Heart left ventricle (tissue), 16 donors: ENCODE measurements at regions not wholly inside any gene's neighbourhood (a gene's known extent, or its start where the extent isn't known, plus 50 kb on each side); places are given as distances from the start of the nearest gene placed in this dataset.

Source experiments
- ATAC-seq, 4 donors: fragments of 200-7000 bp; cut with Tn5 transposase; one replicate each; pipeline ENCODE4 v1.9.1; 2020 to 2022; ENCODE audit warnings: moderate library complexity in 4 of 4, mild to moderate bottlenecking in 3 of 4, moderate number of reproducible peaks in 1 of 4
- DNase-seq, 5 donors: peaks; one replicate each; pipeline ENCODE4 v3.0.0-alpha.2; 2020
- H3K27ac ChIP-seq, 12 donors: fragments of 200-600 bp; sonication (generic) in 4 of 12; one replicate each; pipeline versions ENCODE4 v1.5.0 to v1.8.0; 2016 to 2022; ENCODE audit warnings: mild to moderate bottlenecking in 2 of 12
- H3K27me3 ChIP-seq, 9 donors: fragments of 200-600 bp; sonication (generic) in 2 of 9; one replicate each; pipeline versions ENCODE4 v1.5.1 to v1.8.0; 2016 to 2022; ENCODE audit warnings: mild to moderate bottlenecking in 3 of 9
- H3K36me3 ChIP-seq, 9 donors: fragments of 200-600 bp; sonication (generic) in 2 of 9; one replicate each; pipeline versions ENCODE4 v1.5.0 to v1.8.0; 2018 to 2022; ENCODE audit warnings: mild to moderate bottlenecking in 2 of 9
- H3K4me1 ChIP-seq, 12 donors: fragments of 200-600 bp; sonication (generic) in 4 of 12; one replicate each; pipeline versions ENCODE4 v1.5.0 to v1.8.0; 2016 to 2022; ENCODE audit warnings: mild to moderate bottlenecking in 3 of 12
- H3K4me3 ChIP-seq, 12 donors: fragments of 200-600 bp; sonication (generic) in 4 of 12; one replicate each; pipeline versions ENCODE4 v1.5.0 to v1.8.0; 2017 to 2022; ENCODE audit warnings: mild to moderate bottlenecking in 9 of 12, moderate library complexity in 4 of 12
- H3K9me3 ChIP-seq, 12 donors: fragments of 200-600 bp; sonication (generic) in 4 of 12; one replicate each; pipeline versions ENCODE4 v1.5.0 to v1.8.0; 2016 to 2022; ENCODE audit warnings: mild to moderate bottlenecking in 1 of 12
- CTCF ChIP-seq, 12 donors: fragments of 200-600 bp; sonication (generic) in 4 of 12; IDR thresholded peaks; one replicate each; pipeline versions ENCODE4 v1.5.0 to v1.8.0; 2018 to 2022; ENCODE audit warnings: antibody characterized with exemption in 12 of 12, mild to moderate bottlenecking in 5 of 12
- POLR2A ChIP-seq, 2 donors: fragments of 450-650 bp; IDR thresholded peaks; one replicate each; pipeline ENCODE4 v1.6.1; 2017; ENCODE audit warnings: antibody characterized with exemption in 2 of 2, mild to moderate bottlenecking in 2 of 2, moderate library complexity in 2 of 2
- WGBS, 4 donors: extraction: QIAGEN DNeasy Blood & Tissue Kit in 2 of 4; methylation state at CpG; one replicate each; pipeline versions ENCODE4 v1.1.5 to v1.1.7; 2013 to 2018; 5-methylcytosine and 5-hydroxymethylcytosine counted together
- intact Hi-C, 10 donors: fragments of 100-400 bp; cut with DNase I; formaldehyde crosslinking; loops; one replicate each; pipeline versions ENCODE4 v1.11.1 to v1.14.2; 2022
- donor health status: ischemic (EF 13 %, LVEDD 7.1; RV severe dilation, severe dysfunction).
- donor health status: healthy with polysubstance abuse.
- donor health status: DM: no; HTN: yes; CAD: no.
- donor health status: DM: no; HTN: no; CAD: no.
- donor health status: ischemic (EF 25% LVEDD 6.9; RV normal size, moderate dysfunction).
- donor health status: ischemic (EF 25% LVEDD 5.7; RV mildly dilated, moderate dysfunction).
- donor health status: healthy.
- donor health status: DM: yes; HTN: yes; CAD: no.
- donor health status: ischemic (EF 35%, LVEDD 5.7; RV mildly dilated, moderate dysfunction).
- donor health status: nonischemic (EF 11% LVEDD 7.7; RV severe dilation, severe dysfunction).
- donor health status: DM: yes; HTN: yes; CAD: no.
- donor health status: PGD.
- donor health status: ischemic (EF 29% LVEDD 5.4; RV normal size, mild dysfunction).
- donor health status: nonischemic (EF 23%, LVEDD 6.1; RV moderate dilation, normal function).

- no peak overlapping the region for H3K27ac ChIP-seq
- intact Hi-C loops: no loop called here
- WGBS, 4 donors: 94 to 97% (median 95%) methylated on average over 2 of the region's 2 CpGs
- TF ChIP-seq CTCF (IDR thresholded peaks at IDR 0.05): no peak
- no peak for TF ChIP-seq POLR2A (IDR thresholded peaks at IDR 0.05)
- no peaks in the 10 kb centered on the region for H3K9me3 ChIP-seq
- no peaks in the 10 kb centered on the region for H3K36me3 ChIP-seq
- ATAC-seq (no peak), DNase-seq (no peak)
- H3K27me3 ChIP-seq: no peaks in the 10 kb centered on the region
- H3K4me3 ChIP-seq: no peak overlapping the region
- H3K4me1 ChIP-seq: no peaks in the 10 kb centered on the region
Observed at GRCh38 chr6:14787677-14788076, 458.2 kb upstream of the JARID2 start.

GRCh38 chr6:14789996-14790395 lies 455.9 kb upstream of the JARID2 start:
- no peaks in the 10 kb centered on the region for H3K27me3 ChIP-seq
- intact Hi-C loops: no loop called here
- WGBS, 4 donors: 65 to 72% (median 65%) methylated on average over 4 of the region's 4 CpGs
- H3K27ac ChIP-seq: no peak overlapping the region
- no peak overlapping the region for H3K4me3 ChIP-seq
- DNase-seq (no peak), ATAC-seq (no peak)
- no peaks in the 10 kb centered on the region for H3K4me1 ChIP-seq
- no peaks in the 10 kb centered on the region for H3K9me3 ChIP-seq
- TF ChIP-seq POLR2A (IDR thresholded peaks at IDR 0.05) (no peak), CTCF (IDR thresholded peaks at IDR 0.05) (no peak)
- H3K36me3 ChIP-seq: no peaks in the 10 kb centered on the region

- intact Hi-C loops: no loop called here
- DNase-seq (no peak), ATAC-seq (no peak)
- no peak overlapping the region for H3K4me3 ChIP-seq
- H3K9me3 ChIP-seq: no peaks in the 10 kb centered on the region
- 69 to 86% (median 83%) methylated on average over 1 of the region's 1 CpG for WGBS, 4 donors
- H3K36me3 ChIP-seq: no peaks in the 10 kb centered on the region
- no peak for TF ChIP-seq POLR2A (IDR thresholded peaks at IDR 0.05)
- no peak for TF ChIP-seq CTCF (IDR thresholded peaks at IDR 0.05)
- no peak overlapping the region for H3K27ac ChIP-seq
- no peaks in the 10 kb centered on the region for H3K4me1 ChIP-seq
- H3K27me3 ChIP-seq: no peaks in the 10 kb centered on the region
Observed at GRCh38 chr6:14790976-14791375, 454.9 kb upstream of the JARID2 start.

- Histone ChIP-seq H3K4me3 (no peak overlapping the region), H3K9me3 (no peaks in the 10 kb centered on the region), H3K27ac (no peak overlapping the region), H3K27me3 (no peaks in the 10 kb centered on the region), H3K4me1 (no peaks in the 10 kb centered on the region), H3K36me3 (no peaks in the 10 kb centered on the region)
- intact Hi-C loops: no loop called here
- TF ChIP-seq CTCF (IDR thresholded peaks at IDR 0.05) (no peak), POLR2A (IDR thresholded peaks at IDR 0.05) (no peak)
- 93 to 98% (median 95%) methylated on average over 2 of the region's 2 CpGs for WGBS, 4 donors
- DNase-seq (no peak), ATAC-seq (no peak)
Observed at GRCh38 chr6:14791526-14791925, 454.3 kb upstream of the JARID2 start.
